ENCODE measurements at regions not wholly inside any gene's neighbourhood (a gene's known extent, or its start where the extent isn't known, plus 50 kb on each side); places are given as distances from the start of the nearest gene placed in this dataset.

DNA sequence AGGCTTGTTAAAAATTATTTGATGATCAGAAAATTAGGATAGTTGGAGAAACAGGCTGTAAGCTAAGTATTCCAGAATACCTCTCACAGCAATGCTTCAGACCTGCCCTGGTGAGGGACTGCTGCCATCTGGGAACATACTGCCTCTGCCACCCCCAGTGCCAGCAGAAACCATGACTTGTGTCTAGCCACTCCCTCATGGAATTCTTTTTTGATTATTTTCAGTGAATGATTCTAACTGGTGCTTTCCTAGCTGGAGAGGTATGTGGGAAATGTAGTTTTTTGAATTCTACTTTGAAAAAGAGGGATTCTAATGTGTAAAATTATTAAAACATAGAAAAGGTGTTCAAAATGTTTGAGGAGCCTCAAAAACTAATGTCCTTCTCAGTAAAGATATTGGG lies 126.3 kb downstream of the HMHB1 start:
- Histone ChIP-seq H3K4me3 (ENCODE audit: low read length in 2 of 2) (no peak overlapping the region), H3K27ac (ENCODE audit: low read depth in 2 of 2, low read length in 2 of 2) (no peak overlapping the region), H3K9ac (ENCODE audit: low read depth in 1 of 2, low read length in 2 of 2) (no peak overlapping the region), H3K4me1 (ENCODE audit: control insufficient read depth in 2 of 2, insufficient read depth in 2 of 2, low read length in 2 of 2) (no peaks in the 10 kb centered on the region), H3K36me3 (ENCODE audit: control insufficient read depth in 2 of 2, insufficient read depth in 2 of 2, low read length in 2 of 2) (no peaks in the 10 kb centered on the region), H3K27me3 (ENCODE audit: control insufficient read depth in 2 of 2, insufficient read depth in 2 of 2, low read length in 2 of 2) (no peaks in the 10 kb centered on the region), H3K9me3 (ENCODE audit: control insufficient read depth in 2 of 2, low read length in 2 of 2) (no peaks in the 10 kb centered on the region)

DNA sequence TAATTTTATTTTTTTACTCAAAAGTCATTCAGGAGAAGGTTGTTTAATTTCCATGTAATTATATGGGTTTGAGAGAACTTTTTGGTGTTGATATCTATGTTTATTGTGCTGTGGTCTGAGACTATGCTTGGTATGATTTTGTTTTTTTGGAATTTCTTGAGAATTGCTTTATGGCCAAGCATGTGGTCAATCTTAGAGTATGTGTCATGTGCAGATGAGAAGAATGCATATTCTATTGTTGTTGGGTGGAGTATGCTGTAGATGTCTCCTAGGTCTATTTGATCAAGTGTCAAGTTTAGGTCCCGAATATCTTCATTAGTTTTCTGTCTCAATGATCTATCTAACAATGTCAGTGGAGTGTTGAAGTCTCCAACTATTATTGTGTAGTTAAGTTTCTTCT lies 134.9 kb downstream of the HMHB1 start:
- H3K36me3 ChIP-seq (ENCODE audit: control insufficient read depth in 2 of 2, insufficient read depth in 2 of 2, low read length in 2 of 2) = no peaks in the 10 kb centered on the region
- H3K9ac ChIP-seq (ENCODE audit: low read depth in 1 of 2, low read length in 2 of 2) = no peak overlapping the region
- H3K4me1 ChIP-seq (ENCODE audit: control insufficient read depth in 2 of 2, insufficient read depth in 2 of 2, low read length in 2 of 2) = no peaks in the 10 kb centered on the region
- H3K27me3 ChIP-seq (ENCODE audit: control insufficient read depth in 2 of 2, insufficient read depth in 2 of 2, low read length in 2 of 2) = no peaks in the 10 kb centered on the region
- no peak overlapping the region for H3K27ac ChIP-seq (ENCODE audit: low read depth in 2 of 2, low read length in 2 of 2)
- H3K9me3 ChIP-seq (ENCODE audit: control insufficient read depth in 2 of 2, low read length in 2 of 2) = no peaks in the 10 kb centered on the region
- no peak overlapping the region for H3K4me3 ChIP-seq (ENCODE audit: low read length in 2 of 2)

DNA sequence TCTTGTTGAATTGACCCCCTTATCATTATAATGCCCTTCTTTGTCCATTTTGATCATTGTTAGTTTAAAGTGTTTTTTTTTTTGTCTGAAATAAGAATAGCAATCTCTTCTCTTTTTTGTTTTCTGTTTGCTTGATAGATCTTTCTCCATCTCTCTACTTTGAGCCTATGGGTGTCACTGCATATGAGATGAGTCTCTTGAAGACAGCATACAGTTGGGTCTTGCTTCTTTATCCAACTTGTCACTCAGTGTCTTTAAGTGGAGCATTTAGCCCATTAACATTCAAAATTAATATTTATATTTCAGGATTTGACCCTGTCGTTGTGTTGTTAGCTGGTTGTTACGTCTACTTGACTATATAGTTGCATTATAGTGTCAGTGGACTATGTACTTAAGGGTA lies 135.4 kb downstream of the HMHB1 start:
- no peaks in the 10 kb centered on the region for H3K27me3 ChIP-seq (ENCODE audit: control insufficient read depth in 2 of 2, insufficient read depth in 2 of 2, low read length in 2 of 2)
- no peak overlapping the region for H3K4me3 ChIP-seq (ENCODE audit: low read length in 2 of 2)
- H3K9ac ChIP-seq (ENCODE audit: low read depth in 1 of 2, low read length in 2 of 2) = no peak overlapping the region
- H3K36me3 ChIP-seq (ENCODE audit: control insufficient read depth in 2 of 2, insufficient read depth in 2 of 2, low read length in 2 of 2) = no peaks in the 10 kb centered on the region
- H3K9me3 ChIP-seq (ENCODE audit: control insufficient read depth in 2 of 2, low read length in 2 of 2) = no peaks in the 10 kb centered on the region
- no peak overlapping the region for H3K27ac ChIP-seq (ENCODE audit: low read depth in 2 of 2, low read length in 2 of 2)
- H3K4me1 ChIP-seq (ENCODE audit: control insufficient read depth in 2 of 2, insufficient read depth in 2 of 2, low read length in 2 of 2) = no peaks in the 10 kb centered on the region

DNA sequence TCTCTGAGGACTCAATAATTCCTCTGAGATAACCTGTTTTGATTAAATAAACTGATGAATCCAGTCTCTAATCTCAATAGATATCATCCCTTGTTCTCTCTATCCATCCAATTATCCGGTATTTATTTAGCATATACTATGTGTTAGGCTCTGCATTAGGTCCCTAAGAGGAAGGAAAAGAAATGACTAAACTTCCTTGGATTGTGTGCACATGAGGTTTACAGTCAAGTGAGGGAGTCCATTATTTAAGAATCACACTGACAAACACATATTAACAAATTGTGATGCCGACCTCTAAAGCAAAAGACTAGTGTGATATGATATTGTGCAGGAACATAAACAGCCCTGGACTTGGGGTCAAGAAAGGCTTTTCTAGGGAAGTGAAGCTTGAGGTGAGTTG lies 140.8 kb downstream of the HMHB1 start:
- Histone ChIP-seq H3K9me3 (ENCODE audit: control insufficient read depth in 2 of 2, low read length in 2 of 2) (no peaks in the 10 kb centered on the region), H3K27me3 (ENCODE audit: control insufficient read depth in 2 of 2, insufficient read depth in 2 of 2, low read length in 2 of 2) (peaks cover 0 to 2% of the 10 kb centered on the region in 2 donors), H3K4me1 (ENCODE audit: control insufficient read depth in 2 of 2, insufficient read depth in 2 of 2, low read length in 2 of 2) (no peaks in the 10 kb centered on the region), H3K4me3 (ENCODE audit: low read length in 2 of 2) (no peak overlapping the region), H3K36me3 (ENCODE audit: control insufficient read depth in 2 of 2, insufficient read depth in 2 of 2, low read length in 2 of 2) (no peaks in the 10 kb centered on the region), H3K9ac (ENCODE audit: low read depth in 1 of 2, low read length in 2 of 2) (no peak overlapping the region), H3K27ac (ENCODE audit: low read depth in 2 of 2, low read length in 2 of 2) (no peak overlapping the region)

DNA sequence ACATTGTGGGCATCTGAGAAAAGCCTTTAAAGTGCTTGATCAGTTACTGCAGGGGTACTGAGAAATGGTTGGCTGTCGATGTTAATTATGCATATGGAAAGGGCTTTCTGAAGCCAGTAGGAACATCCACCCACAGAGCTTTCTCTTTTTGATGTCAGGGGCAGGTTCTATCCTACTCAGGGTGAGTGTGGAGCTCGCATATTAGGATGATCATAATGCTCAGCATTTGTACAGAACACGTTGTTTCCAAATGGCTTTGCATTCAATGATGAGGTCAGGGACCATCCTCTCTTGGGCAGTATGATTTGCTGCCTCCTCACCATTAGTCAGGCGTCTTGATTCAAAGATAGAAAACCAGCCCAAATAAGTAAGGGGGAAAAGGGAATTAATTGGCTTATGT lies 141.9 kb downstream of the HMHB1 start:
- no peak overlapping the region for H3K4me3 ChIP-seq (ENCODE audit: low read length in 2 of 2)
- H3K27ac ChIP-seq (ENCODE audit: low read depth in 2 of 2, low read length in 2 of 2) = no peak overlapping the region
- H3K27me3 ChIP-seq (ENCODE audit: control insufficient read depth in 2 of 2, insufficient read depth in 2 of 2, low read length in 2 of 2) = peaks cover 0 to 2% of the 10 kb centered on the region in 2 donors
- H3K9me3 ChIP-seq (ENCODE audit: control insufficient read depth in 2 of 2, low read length in 2 of 2) = no peaks in the 10 kb centered on the region
- H3K9ac ChIP-seq (ENCODE audit: low read depth in 1 of 2, low read length in 2 of 2) = no peak overlapping the region
- no peaks in the 10 kb centered on the region for H3K36me3 ChIP-seq (ENCODE audit: control insufficient read depth in 2 of 2, insufficient read depth in 2 of 2, low read length in 2 of 2)
- no peaks in the 10 kb centered on the region for H3K4me1 ChIP-seq (ENCODE audit: control insufficient read depth in 2 of 2, insufficient read depth in 2 of 2, low read length in 2 of 2)

DNA sequence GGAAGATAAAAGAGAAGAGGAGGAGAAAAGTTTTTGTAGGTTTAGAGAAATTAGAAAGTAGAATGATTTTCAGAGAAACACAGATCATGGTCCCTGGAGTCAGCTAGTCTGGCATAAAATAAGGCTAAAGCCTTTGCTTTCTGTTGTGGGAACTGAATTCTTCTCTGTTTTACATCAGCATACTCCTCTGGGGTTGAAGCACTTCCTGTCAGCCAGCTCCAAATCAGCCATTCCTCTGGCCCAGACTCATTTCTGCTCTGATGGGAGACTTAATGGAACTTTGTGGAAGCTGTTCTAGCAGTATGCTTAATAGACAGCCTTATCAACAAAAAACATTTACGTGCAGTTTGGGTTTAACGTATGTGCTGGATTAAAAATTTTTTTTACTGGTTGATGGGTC lies 143.2 kb downstream of the HMHB1 start:
- Histone ChIP-seq H3K4me3 (ENCODE audit: low read length in 2 of 2) (no peak overlapping the region), H3K27me3 (ENCODE audit: control insufficient read depth in 2 of 2, insufficient read depth in 2 of 2, low read length in 2 of 2) (peaks cover 0 to 2% of the 10 kb centered on the region in 2 donors), H3K36me3 (ENCODE audit: control insufficient read depth in 2 of 2, insufficient read depth in 2 of 2, low read length in 2 of 2) (no peaks in the 10 kb centered on the region), H3K4me1 (ENCODE audit: control insufficient read depth in 2 of 2, insufficient read depth in 2 of 2, low read length in 2 of 2) (no peaks in the 10 kb centered on the region), H3K9ac (ENCODE audit: low read depth in 1 of 2, low read length in 2 of 2) (no peak overlapping the region), H3K27ac (ENCODE audit: low read depth in 2 of 2, low read length in 2 of 2) (no peak overlapping the region), H3K9me3 (ENCODE audit: control insufficient read depth in 2 of 2, low read length in 2 of 2) (no peaks in the 10 kb centered on the region)

DNA sequence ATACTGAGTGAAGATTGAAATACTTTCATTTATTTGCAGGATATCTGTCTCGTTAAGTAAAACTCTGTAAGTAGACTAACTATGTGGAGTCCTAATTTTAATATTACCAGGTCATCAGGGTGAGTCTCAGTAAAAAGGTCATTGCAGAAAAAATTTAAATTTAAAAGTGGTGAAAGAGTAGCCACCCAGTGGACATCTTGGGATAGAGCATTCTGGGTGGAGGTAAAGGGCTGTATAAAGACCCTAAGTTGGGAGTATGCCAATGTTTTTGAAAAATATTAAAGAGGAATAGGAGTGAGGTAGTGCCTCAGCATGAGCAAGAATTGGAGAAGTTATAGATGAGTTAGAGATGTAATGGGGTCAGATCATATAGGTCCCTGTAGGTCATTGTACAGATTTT lies 145.5 kb downstream of the HMHB1 start:
- Histone ChIP-seq H3K4me3 (ENCODE audit: low read length in 2 of 2) (no peak overlapping the region), H3K9me3 (ENCODE audit: control insufficient read depth in 2 of 2, low read length in 2 of 2) (no peaks in the 10 kb centered on the region), H3K9ac (ENCODE audit: low read depth in 1 of 2, low read length in 2 of 2) (no peak overlapping the region), H3K36me3 (ENCODE audit: control insufficient read depth in 2 of 2, insufficient read depth in 2 of 2, low read length in 2 of 2) (no peaks in the 10 kb centered on the region), H3K27me3 (ENCODE audit: control insufficient read depth in 2 of 2, insufficient read depth in 2 of 2, low read length in 2 of 2) (peaks cover 0 to 2% of the 10 kb centered on the region in 2 donors), H3K4me1 (ENCODE audit: control insufficient read depth in 2 of 2, insufficient read depth in 2 of 2, low read length in 2 of 2) (no peaks in the 10 kb centered on the region), H3K27ac (ENCODE audit: low read depth in 2 of 2, low read length in 2 of 2) (no peak overlapping the region)

DNA sequence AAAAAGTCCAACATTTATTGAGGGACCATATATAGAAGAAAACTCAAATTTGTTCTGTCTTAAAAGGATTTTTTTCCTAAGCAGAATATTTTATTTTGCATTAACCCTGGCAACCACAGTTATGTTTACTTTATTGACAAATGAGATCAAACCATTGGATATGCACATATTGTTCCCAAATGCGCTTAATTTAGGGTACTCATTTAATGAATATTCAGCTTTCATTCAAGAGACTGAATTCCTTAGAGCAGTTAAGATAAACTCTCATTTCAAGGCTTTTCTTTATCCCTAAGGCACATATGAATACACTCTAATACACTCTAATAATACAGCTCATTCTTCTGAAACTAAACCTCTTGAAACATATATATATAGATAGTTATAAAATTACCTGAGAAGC lies 150.2 kb downstream of the HMHB1 start:
- H3K36me3 ChIP-seq (ENCODE audit: control insufficient read depth in 2 of 2, insufficient read depth in 2 of 2, low read length in 2 of 2) = no peaks in the 10 kb centered on the region
- no peaks in the 10 kb centered on the region for H3K27me3 ChIP-seq (ENCODE audit: control insufficient read depth in 2 of 2, insufficient read depth in 2 of 2, low read length in 2 of 2)
- H3K9ac ChIP-seq (ENCODE audit: low read depth in 1 of 2, low read length in 2 of 2) = no peak overlapping the region
- no peaks in the 10 kb centered on the region for H3K9me3 ChIP-seq (ENCODE audit: control insufficient read depth in 2 of 2, low read length in 2 of 2)
- H3K27ac ChIP-seq (ENCODE audit: low read depth in 2 of 2, low read length in 2 of 2) = no peak overlapping the region
- H3K4me1 ChIP-seq (ENCODE audit: control insufficient read depth in 2 of 2, insufficient read depth in 2 of 2, low read length in 2 of 2) = no peaks in the 10 kb centered on the region
- no peak overlapping the region for H3K4me3 ChIP-seq (ENCODE audit: low read length in 2 of 2)

DNA sequence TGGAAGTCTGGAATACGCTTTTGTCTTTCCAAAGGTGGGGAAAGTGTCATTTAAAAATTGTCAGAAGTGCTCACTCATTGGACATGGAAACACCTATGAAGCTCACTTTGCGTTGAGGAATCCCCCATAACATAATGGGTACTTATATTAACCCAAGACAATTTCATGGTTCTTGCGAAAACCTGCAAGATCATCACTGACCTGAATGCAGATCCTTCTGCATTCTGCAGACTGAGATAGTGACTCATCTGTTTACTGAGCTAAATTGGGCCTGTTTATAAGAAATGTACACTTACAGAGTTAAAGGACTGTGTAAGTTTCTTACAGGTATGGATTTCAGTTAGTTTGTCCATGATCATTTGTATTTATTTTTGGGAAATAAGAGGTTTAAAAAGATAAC lies 153.0 kb downstream of the HMHB1 start:
- H3K27ac ChIP-seq (ENCODE audit: low read depth in 2 of 2, low read length in 2 of 2) = no peak overlapping the region
- H3K27me3 ChIP-seq (ENCODE audit: control insufficient read depth in 2 of 2, insufficient read depth in 2 of 2, low read length in 2 of 2) = no peaks in the 10 kb centered on the region
- no peaks in the 10 kb centered on the region for H3K4me1 ChIP-seq (ENCODE audit: control insufficient read depth in 2 of 2, insufficient read depth in 2 of 2, low read length in 2 of 2)
- no peaks in the 10 kb centered on the region for H3K9me3 ChIP-seq (ENCODE audit: control insufficient read depth in 2 of 2, low read length in 2 of 2)
- no peaks in the 10 kb centered on the region for H3K36me3 ChIP-seq (ENCODE audit: control insufficient read depth in 2 of 2, insufficient read depth in 2 of 2, low read length in 2 of 2)
- no peak overlapping the region for H3K9ac ChIP-seq (ENCODE audit: low read depth in 1 of 2, low read length in 2 of 2)
- H3K4me3 ChIP-seq (ENCODE audit: low read length in 2 of 2) = no peak overlapping the region

DNA sequence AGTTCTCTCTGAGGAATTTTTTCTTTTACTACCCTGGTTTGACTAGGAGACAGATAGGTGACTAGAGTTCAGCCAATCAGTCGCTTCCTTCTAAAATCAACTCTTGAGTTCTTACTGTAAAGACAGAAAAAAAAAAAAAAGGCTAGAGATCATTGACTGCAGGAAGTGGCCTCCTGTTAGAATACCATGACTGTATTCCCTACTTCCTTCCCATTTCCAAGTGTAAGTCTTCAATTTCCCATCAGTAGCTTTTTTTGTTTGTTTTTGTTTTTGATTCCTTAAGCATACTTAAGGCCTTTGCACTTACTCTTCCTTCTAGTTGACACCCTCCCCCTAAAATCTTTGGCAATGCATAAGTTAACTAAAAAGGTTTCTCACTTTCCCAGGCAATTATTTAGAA lies 154.3 kb downstream of the HMHB1 start:
- Histone ChIP-seq H3K27me3 (ENCODE audit: control insufficient read depth in 2 of 2, insufficient read depth in 2 of 2, low read length in 2 of 2) (no peaks in the 10 kb centered on the region), H3K27ac (ENCODE audit: low read depth in 2 of 2, low read length in 2 of 2) (no peak overlapping the region), H3K4me3 (ENCODE audit: low read length in 2 of 2) (no peak overlapping the region), H3K9ac (ENCODE audit: low read depth in 1 of 2, low read length in 2 of 2) (no peak overlapping the region), H3K36me3 (ENCODE audit: control insufficient read depth in 2 of 2, insufficient read depth in 2 of 2, low read length in 2 of 2) (no peaks in the 10 kb centered on the region), H3K9me3 (ENCODE audit: control insufficient read depth in 2 of 2, low read length in 2 of 2) (no peaks in the 10 kb centered on the region), H3K4me1 (ENCODE audit: control insufficient read depth in 2 of 2, insufficient read depth in 2 of 2, low read length in 2 of 2) (no peaks in the 10 kb centered on the region)
